Sigmoid colon (tissue), 4 donors: ENCODE measurements at regions not wholly inside any gene's neighbourhood (a gene's known extent, or its start where the extent isn't known, plus 50 kb on each side); places are given as distances from the start of the nearest gene placed in this dataset.

Source experiments
- CTCF ChIP-seq, 4 experiments: fragments of 450-650 bp in 3 of 4; fragments of 200-600 bp in 1 of 4; IDR thresholded peaks; one replicate each; pipeline ENCODE4 v1.5.1; 2016 to 2019; ENCODE audit warnings: antibody characterized with exemption in 4 of 4, mild to moderate bottlenecking in 3 of 4, moderate library complexity in 2 of 4
- EP300 ChIP-seq, 4 donors: sonication (generic); formaldehyde crosslinking; IDR thresholded peaks; one replicate each; pipeline ENCODE4 v1.6.1; 2017; ENCODE audit warnings: antibody characterized with exemption in 4 of 4
- POLR2A ChIP-seq, 2 donors: fragments of 450-650 bp; IDR thresholded peaks; one replicate each; pipeline ENCODE4 v1.6.1; 2016; ENCODE audit warnings: antibody characterized with exemption in 2 of 2, mild to moderate bottlenecking in 2 of 2, moderate library complexity in 2 of 2
- POLR2AphosphoS5 ChIP-seq, 4 donors: sonication (generic); formaldehyde crosslinking; IDR thresholded peaks; one replicate each; pipeline ENCODE4 v1.6.1; 2017; ENCODE audit warnings: antibody characterized with exemption in 4 of 4

- no peak for TF ChIP-seq CTCF (IDR thresholded peaks at IDR 0.05)
- TF ChIP-seq EP300 (IDR thresholded peaks at IDR 0.05), result no peak
- TF ChIP-seq POLR2A (IDR thresholded peaks at IDR 0.05), result no peak
- TF ChIP-seq POLR2AphosphoS5 (IDR thresholded peaks at IDR 0.05), result no peak
These were observed 90.4 kb upstream of the PLEKHM1 start for GRCh38 chr17:45580924-45581323.
